ENCODE measurements at regions not wholly inside any gene's neighbourhood (a gene's known extent, or its start where the extent isn't known, plus 50 kb on each side); places are given as distances from the start of the nearest gene placed in this dataset.
"Not testable (repeated sequence)": the region's sequence is repeated elsewhere in the genome, so short reads cannot be mapped to it uniquely, and the experiment has no call there.

GRCh38 chr1:82152356-82153271, 351.9 kb downstream of the ADGRL2 start:
- no peak for DNase-seq

GRCh38 chr1:82145656-82146055, 344.9 kb downstream of the ADGRL2 start:
- no peak for DNase-seq

GRCh38 chr1:82143108-82143833, 342.5 kb downstream of the ADGRL2 start:
- DNase-seq = no peak

- no peak for DNase-seq
Measured at GRCh38 chr1:82141390-82141789, 340.7 kb downstream of the ADGRL2 start.

- DNase-seq = no peak
Measured at GRCh38 chr1:82139751-82140468, 339.2 kb downstream of the ADGRL2 start.

GRCh38 chr1:82136351-82136750, 335.6 kb downstream of the ADGRL2 start:
- not testable (repeated sequence) for DNase-seq

GRCh38 chr1:82125866-82126265, 325.1 kb downstream of the ADGRL2 start:
- no peak for DNase-seq

- no peak for DNase-seq
Measured at GRCh38 chr1:82125119-82125518, 324.4 kb downstream of the ADGRL2 start.

GRCh38 chr1:82121421-82121820, 320.7 kb downstream of the ADGRL2 start:
- DNase-seq = no peak

GRCh38 chr1:82116105-82116504, 315.4 kb downstream of the ADGRL2 start:
- DNase-seq = no peak

- DNase-seq = no peak
Measured at GRCh38 chr1:82114887-82115286, 314.2 kb downstream of the ADGRL2 start.

- DNase-seq = no peak
Measured at GRCh38 chr1:82110366-82111254, 309.9 kb downstream of the ADGRL2 start.

GRCh38 chr1:82108843-82109242, 308.1 kb downstream of the ADGRL2 start:
- DNase-seq = no peak

GRCh38 chr1:82106672-82107071, 305.9 kb downstream of the ADGRL2 start:
- DNase-seq = no peak

- DNase-seq = no peak
Measured at GRCh38 chr1:82099170-82099569, 298.4 kb downstream of the ADGRL2 start.

GRCh38 chr1:82094136-82094535, 293.4 kb downstream of the ADGRL2 start:
- no peak for DNase-seq

GRCh38 chr1:82091729-82092128, 291.0 kb downstream of the ADGRL2 start:
- DNase-seq = no peak

- DNase-seq = no peak
Measured at GRCh38 chr1:82091265-82091664, 290.5 kb downstream of the ADGRL2 start.

GRCh38 chr1:82090104-82090503, 289.4 kb downstream of the ADGRL2 start:
- DNase-seq = no peak

GRCh38 chr1:82086739-82087138, 286.0 kb downstream of the ADGRL2 start:
- no peak for DNase-seq

- DNase-seq = no peak
Measured at GRCh38 chr1:82079607-82080006, 278.9 kb downstream of the ADGRL2 start.

GRCh38 chr1:82073659-82074058, 272.9 kb downstream of the ADGRL2 start:
- DNase-seq = no peak

All from CD4-positive, alpha-beta T cell treated with Interleukin-4 for 1 hour (primary cell).